ENCODE measurements at regions not wholly inside any gene's neighbourhood (a gene's known extent, or its start where the extent isn't known, plus 50 kb on each side); places are given as distances from the start of the nearest gene placed in this dataset.
A peak's percentile ranks its signal among the peaks of the same experiment; 100 is the strongest.

- DNase-seq (ENCODE audit: low read depth): no peak
- TF ChIP-seq, protein P1, sequence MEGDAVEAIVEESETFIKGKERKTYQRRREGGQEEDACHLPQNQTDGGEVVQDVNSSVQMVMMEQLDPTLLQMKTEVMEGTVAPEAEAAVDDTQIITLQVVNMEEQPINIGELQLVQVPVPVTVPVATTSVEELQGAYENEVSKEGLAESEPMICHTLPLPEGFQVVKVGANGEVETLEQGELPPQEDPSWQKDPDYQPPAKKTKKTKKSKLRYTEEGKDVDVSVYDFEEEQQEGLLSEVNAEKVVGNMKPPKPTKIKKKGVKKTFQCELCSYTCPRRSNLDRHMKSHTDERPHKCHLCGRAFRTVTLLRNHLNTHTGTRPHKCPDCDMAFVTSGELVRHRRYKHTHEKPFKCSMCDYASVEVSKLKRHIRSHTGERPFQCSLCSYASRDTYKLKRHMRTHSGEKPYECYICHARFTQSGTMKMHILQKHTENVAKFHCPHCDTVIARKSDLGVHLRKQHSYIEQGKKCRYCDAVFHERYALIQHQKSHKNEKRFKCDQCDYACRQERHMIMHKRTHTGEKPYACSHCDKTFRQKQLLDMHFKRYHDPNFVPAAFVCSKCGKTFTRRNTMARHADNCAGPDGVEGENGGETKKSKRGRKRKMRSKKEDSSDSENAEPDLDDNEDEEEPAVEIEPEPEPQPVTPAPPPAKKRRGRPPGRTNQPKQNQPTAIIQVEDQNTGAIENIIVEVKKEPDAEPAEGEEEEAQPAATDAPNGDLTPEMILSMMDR (conservative IDR thresholded peaks at IDR 0.05; ENCODE audit: low read depth, low read length): no peak
- no peak overlapping the region for H3K4me3 ChIP-seq (ENCODE audit: low read depth, low read length)
Measured at GRCh38 chr18:29459972-29460371, 1283.0 kb upstream of the CDH2 start.

- TF ChIP-seq, protein P1 (conservative IDR thresholded peaks at IDR 0.05; ENCODE audit: low read depth, low read length): no peak
- H3K4me3 ChIP-seq (ENCODE audit: low read depth, low read length): no peak overlapping the region
- no peak for DNase-seq (ENCODE audit: low read depth)
Measured at GRCh38 chr18:29457316-29457889, 1280.5 kb upstream of the CDH2 start.

DNA sequence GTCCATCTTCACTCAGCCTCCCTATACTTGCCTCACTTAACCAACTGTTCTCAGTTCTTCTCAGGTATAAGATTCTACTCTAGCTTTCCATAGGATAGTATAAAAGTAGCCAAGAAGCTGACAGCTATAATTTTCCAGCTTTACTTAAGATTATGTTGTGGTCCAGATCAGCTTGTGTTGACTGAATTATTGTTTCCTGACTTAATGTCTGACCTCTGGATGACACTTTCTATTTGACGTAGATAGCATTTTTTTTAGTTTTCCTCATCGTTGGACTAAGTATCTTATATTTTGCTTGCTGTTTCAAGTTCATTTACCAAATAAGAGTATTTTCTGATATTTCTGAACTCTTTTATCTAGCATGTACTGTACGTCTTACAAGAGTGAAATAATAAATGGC lies 1272.5 kb upstream of the CDH2 start:
- TF ChIP-seq, protein P1 (conservative IDR thresholded peaks at IDR 0.05; ENCODE audit: low read depth, low read length): no peak
- DNase-seq (ENCODE audit: low read depth): no peak

DNA sequence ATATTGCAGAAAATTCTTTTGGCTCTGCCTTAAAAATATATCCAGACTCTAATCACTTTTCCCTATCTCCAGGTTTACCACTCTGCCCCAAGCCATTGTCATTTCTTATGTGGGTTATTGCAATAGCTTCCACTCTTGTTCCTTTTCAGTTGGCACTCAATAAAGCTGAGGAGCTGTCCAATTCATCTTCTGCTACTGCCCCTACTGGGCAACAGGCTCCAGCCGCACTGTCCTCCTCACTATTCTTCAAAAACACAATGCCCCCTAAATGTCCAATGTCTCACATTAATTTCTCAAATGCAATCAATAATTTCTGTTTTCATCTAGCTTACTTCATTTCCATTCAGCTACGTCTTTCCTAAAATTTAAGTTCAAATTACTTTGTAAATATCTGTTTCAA lies 1262.5 kb upstream of the CDH2 start:
- no peak for DNase-seq (ENCODE audit: low read depth)
- H3K4me3 ChIP-seq (ENCODE audit: low read depth, low read length): no peak overlapping the region
- TF ChIP-seq, protein P1 (conservative IDR thresholded peaks at IDR 0.05; ENCODE audit: low read depth, low read length): peak; percentile 40

More for the DNA sequence above, 1272.5 kb upstream of the CDH2 start:
- H3K4me3 ChIP-seq (ENCODE audit: low read depth, low read length): no peak overlapping the region

GRCh38 chr18:29436459-29436858 lies 1259.5 kb upstream of the CDH2 start:
- TF ChIP-seq, protein P1 (conservative IDR thresholded peaks at IDR 0.05; ENCODE audit: low read depth, low read length): peak; percentile 19
- DNase-seq (ENCODE audit: low read depth): no peak
- H3K4me3 ChIP-seq (ENCODE audit: low read depth, low read length): no peak overlapping the region

GRCh38 chr18:29434650-29435049 lies 1257.7 kb upstream of the CDH2 start:
- TF ChIP-seq, protein P1 (conservative IDR thresholded peaks at IDR 0.05; ENCODE audit: low read depth, low read length): no peak
- no peak for DNase-seq (ENCODE audit: low read depth)

DNA sequence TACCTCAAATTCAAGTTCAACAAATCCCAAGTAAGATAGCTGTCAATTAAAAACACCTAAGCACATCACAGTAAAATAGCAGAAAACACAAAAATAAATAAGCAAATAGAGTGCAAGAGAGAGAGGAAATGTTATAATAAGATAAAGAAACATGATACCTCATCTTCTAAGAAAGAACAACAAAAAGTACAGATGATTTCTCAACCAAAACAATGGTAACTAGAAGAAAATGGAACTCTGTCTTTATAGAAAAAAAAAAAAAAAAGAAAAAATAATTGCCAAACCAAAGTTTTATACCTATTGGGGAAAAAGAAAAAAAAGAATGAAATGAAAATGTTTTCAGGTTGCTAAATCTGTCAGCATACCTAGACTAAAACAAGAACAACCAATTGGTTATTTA lies 1253.5 kb upstream of the CDH2 start:
- DNase-seq (ENCODE audit: low read depth): no peak
- no peak overlapping the region for H3K4me3 ChIP-seq (ENCODE audit: low read depth, low read length)
- TF ChIP-seq, protein P1 (conservative IDR thresholded peaks at IDR 0.05; ENCODE audit: low read depth, low read length): no peak

More at GRCh38 chr18:29434650-29435049, 1257.7 kb upstream of the CDH2 start:
- no peak overlapping the region for H3K4me3 ChIP-seq (ENCODE audit: low read depth, low read length)
